ENCODE measurements at regions not wholly inside any gene's neighbourhood (a gene's known extent, or its start where the extent isn't known, plus 50 kb on each side); places are given as distances from the start of the nearest gene placed in this dataset.

DNA sequence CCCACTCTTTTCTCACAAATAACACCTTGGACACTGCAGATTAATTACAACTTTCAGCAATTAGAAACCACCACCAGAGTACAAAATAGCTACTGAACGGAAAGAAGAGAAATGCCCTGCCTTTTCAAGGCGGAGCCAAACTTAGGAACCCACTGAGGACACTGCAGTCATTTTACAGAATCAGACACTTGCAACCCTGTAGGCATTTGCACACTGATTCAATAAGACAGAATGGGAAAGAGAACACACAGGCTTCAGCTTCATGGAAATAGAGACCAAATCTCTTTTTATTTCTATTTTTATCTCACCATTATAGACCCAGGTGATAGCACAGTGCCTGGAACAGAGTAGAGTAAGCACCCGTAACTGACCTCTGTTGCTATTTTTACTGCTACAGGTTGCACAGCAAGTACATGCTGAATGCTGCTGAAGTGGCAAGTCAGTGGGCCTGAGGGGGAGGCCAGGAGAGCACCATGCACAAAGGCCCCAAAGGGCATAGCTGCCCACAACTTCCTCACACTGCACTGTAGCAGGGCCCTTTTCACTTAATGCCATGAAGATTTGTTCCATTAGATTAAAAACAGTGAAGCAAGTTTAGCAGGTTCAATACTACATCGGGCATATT lies 50.7 kb upstream of the EDARADD start:
- Histone ChIP-seq H3K27me3 (ENCODE audit: control insufficient read depth, insufficient read depth, low read length) (no peaks in the 10 kb centered on the region), H3K36me3 (ENCODE audit: control insufficient read depth, insufficient read depth, low read length) (no peaks in the 10 kb centered on the region), H3K79me2 (ENCODE audit: control insufficient read depth, insufficient read depth, low read length) (no peaks in the 10 kb centered on the region), H3K9me3 (ENCODE audit: control insufficient read depth, insufficient read depth, low read depth, low read length) (no peaks in the 10 kb centered on the region), H2AFZ (ENCODE audit: low read length) (no peak overlapping the region), H3K4me1 (ENCODE audit: control insufficient read depth, extremely low read depth, insufficient read depth, low read length) (no peaks in the 10 kb centered on the region), H3K4me3 (replicated peaks in 1 of 4; ENCODE audit: control extremely low read depth in 1 of 4, insufficient read depth in 1 of 4, low read depth in 3 of 4, low read length in 4 of 4) (no peak overlapping the region), H3K27ac (ENCODE audit: insufficient read depth, low read length) (no peak overlapping the region), H4K20me1 (ENCODE audit: control insufficient read depth, extremely low read depth, insufficient read depth, low read length) (no peaks in the 10 kb centered on the region), H3K4me2 (ENCODE audit: extremely low read depth, insufficient read depth, low read length) (no peak overlapping the region), H3K9ac (ENCODE audit: insufficient read depth, low read length) (no peak overlapping the region)
- no peak for DNase-seq (ENCODE audit: low read depth in 2 of 2)
- no peak for TF ChIP-seq EZH2 (IDR thresholded peaks at IDR 0.05; ENCODE audit: low read length, missing control alignments)
- TF ChIP-seq, protein P1, sequence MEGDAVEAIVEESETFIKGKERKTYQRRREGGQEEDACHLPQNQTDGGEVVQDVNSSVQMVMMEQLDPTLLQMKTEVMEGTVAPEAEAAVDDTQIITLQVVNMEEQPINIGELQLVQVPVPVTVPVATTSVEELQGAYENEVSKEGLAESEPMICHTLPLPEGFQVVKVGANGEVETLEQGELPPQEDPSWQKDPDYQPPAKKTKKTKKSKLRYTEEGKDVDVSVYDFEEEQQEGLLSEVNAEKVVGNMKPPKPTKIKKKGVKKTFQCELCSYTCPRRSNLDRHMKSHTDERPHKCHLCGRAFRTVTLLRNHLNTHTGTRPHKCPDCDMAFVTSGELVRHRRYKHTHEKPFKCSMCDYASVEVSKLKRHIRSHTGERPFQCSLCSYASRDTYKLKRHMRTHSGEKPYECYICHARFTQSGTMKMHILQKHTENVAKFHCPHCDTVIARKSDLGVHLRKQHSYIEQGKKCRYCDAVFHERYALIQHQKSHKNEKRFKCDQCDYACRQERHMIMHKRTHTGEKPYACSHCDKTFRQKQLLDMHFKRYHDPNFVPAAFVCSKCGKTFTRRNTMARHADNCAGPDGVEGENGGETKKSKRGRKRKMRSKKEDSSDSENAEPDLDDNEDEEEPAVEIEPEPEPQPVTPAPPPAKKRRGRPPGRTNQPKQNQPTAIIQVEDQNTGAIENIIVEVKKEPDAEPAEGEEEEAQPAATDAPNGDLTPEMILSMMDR (conservative IDR thresholded peaks at IDR 0.05 in 1 of 2, IDR thresholded peaks at IDR 0.05 in 1 of 2; ENCODE audit: low read depth in 1 of 2, low read length in 2 of 2) = no peak

DNA sequence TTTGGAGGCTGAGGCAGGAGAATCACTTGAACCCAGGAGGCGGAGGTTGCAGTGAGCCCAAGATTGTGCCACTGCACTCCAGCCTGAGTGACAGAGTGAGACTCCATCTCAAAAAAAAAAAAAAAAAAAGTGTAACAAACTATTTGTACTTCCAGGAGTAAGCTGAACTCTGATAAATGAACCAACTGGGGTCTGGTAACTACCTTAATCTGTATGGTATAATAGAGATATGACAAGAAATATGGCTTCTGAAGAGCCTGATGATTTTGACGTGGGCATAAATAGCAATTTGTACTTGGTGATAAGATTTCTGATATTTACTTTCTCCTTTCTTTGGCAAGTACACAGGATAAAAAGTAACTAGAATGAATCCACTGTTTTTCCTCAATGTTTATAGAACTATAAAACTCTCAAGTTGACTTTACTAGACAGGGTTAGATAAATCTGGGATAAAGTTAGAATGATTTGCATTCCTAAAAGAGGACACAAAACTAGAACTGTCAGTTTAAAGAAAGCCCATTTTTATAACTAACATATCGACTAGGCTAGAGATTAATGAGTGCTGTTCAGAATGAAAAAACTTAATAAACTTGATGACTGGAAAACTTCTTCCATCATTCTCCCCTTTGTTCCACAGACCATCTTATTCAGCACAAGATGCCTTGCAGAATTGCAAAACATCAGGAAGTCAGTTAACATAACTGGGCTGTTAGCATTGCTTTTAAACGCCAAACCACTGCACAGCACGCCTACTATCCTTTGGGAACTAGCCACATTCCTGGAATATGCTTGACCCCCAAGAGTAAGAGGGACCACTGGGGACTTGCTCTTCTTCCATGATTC lies 51.5 kb upstream of the EDARADD start:
- H2AFZ ChIP-seq (ENCODE audit: low read length) = no peak overlapping the region
- H3K9ac ChIP-seq (ENCODE audit: insufficient read depth, low read length) = no peak overlapping the region
- no peaks in the 10 kb centered on the region for H4K20me1 ChIP-seq (ENCODE audit: control insufficient read depth, extremely low read depth, insufficient read depth, low read length)
- H3K36me3 ChIP-seq (ENCODE audit: control insufficient read depth, insufficient read depth, low read length) = no peaks in the 10 kb centered on the region
- no peak overlapping the region for H3K4me2 ChIP-seq (ENCODE audit: extremely low read depth, insufficient read depth, low read length)
- TF ChIP-seq EZH2 (IDR thresholded peaks at IDR 0.05; ENCODE audit: low read length, missing control alignments) = no peak
- TF ChIP-seq, protein P1 (conservative IDR thresholded peaks at IDR 0.05 in 1 of 2, IDR thresholded peaks at IDR 0.05 in 1 of 2; ENCODE audit: low read depth in 1 of 2, low read length in 2 of 2) = no peak
- H3K79me2 ChIP-seq (ENCODE audit: control insufficient read depth, insufficient read depth, low read length) = no peaks in the 10 kb centered on the region
- no peak overlapping the region for H3K27ac ChIP-seq (ENCODE audit: insufficient read depth, low read length)
- H3K4me1 ChIP-seq (ENCODE audit: control insufficient read depth, extremely low read depth, insufficient read depth, low read length) = no peaks in the 10 kb centered on the region
- no peaks in the 10 kb centered on the region for H3K9me3 ChIP-seq (ENCODE audit: control insufficient read depth, insufficient read depth, low read depth, low read length)
- DNase-seq (ENCODE audit: low read depth in 2 of 2) = no peak
- no peak overlapping the region for H3K4me3 ChIP-seq (replicated peaks in 1 of 4; ENCODE audit: control extremely low read depth in 1 of 4, insufficient read depth in 1 of 4, low read depth in 3 of 4, low read length in 4 of 4)
- H3K27me3 ChIP-seq (ENCODE audit: control insufficient read depth, insufficient read depth, low read length) = no peaks in the 10 kb centered on the region

DNA sequence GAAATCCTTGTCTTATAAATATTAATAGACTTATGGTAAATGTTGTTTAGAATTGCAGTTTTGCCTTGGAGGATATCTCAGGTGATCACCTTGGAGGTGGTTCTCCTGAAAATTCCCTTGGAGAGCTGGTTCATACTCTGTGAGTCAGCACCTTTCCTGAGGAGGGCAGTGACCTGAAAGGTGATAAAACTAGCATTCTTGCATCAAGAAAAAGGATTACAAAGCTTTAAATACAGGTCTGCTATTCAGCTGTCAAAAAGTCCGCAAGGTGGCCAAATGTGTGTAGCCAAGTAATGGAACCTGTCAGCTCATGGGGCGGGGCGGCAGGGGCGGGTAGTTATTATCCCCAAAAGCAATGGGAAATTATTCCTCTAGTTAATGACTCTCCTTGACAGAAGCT lies 52.8 kb upstream of the EDARADD start:
- H3K9ac ChIP-seq (ENCODE audit: insufficient read depth, low read length) = no peak overlapping the region
- no peaks in the 10 kb centered on the region for H3K79me2 ChIP-seq (ENCODE audit: control insufficient read depth, insufficient read depth, low read length)
- H3K9me3 ChIP-seq (ENCODE audit: control insufficient read depth, insufficient read depth, low read depth, low read length) = no peaks in the 10 kb centered on the region
- no peaks in the 10 kb centered on the region for H3K36me3 ChIP-seq (ENCODE audit: control insufficient read depth, insufficient read depth, low read length)
- H2AFZ ChIP-seq (ENCODE audit: low read length) = no peak overlapping the region
- no peak for DNase-seq (ENCODE audit: low read depth in 2 of 2)
- no peak overlapping the region for H3K27ac ChIP-seq (ENCODE audit: insufficient read depth, low read length)
- no peaks in the 10 kb centered on the region for H3K4me1 ChIP-seq (ENCODE audit: control insufficient read depth, extremely low read depth, insufficient read depth, low read length)
- no peak overlapping the region for H3K4me2 ChIP-seq (ENCODE audit: extremely low read depth, insufficient read depth, low read length)
- TF ChIP-seq, protein P1 (conservative IDR thresholded peaks at IDR 0.05 in 1 of 2, IDR thresholded peaks at IDR 0.05 in 1 of 2; ENCODE audit: low read depth in 1 of 2, low read length in 2 of 2) = no peak
- TF ChIP-seq EZH2 (IDR thresholded peaks at IDR 0.05; ENCODE audit: low read length, missing control alignments) = no peak
- no peaks in the 10 kb centered on the region for H3K27me3 ChIP-seq (ENCODE audit: control insufficient read depth, insufficient read depth, low read length)
- H3K4me3 ChIP-seq (replicated peaks in 1 of 4; ENCODE audit: control extremely low read depth in 1 of 4, insufficient read depth in 1 of 4, low read depth in 3 of 4, low read length in 4 of 4) = no peak overlapping the region
- H4K20me1 ChIP-seq (ENCODE audit: control insufficient read depth, extremely low read depth, insufficient read depth, low read length) = no peaks in the 10 kb centered on the region

All from fibroblast of lung (primary cell).